ENCODE measurements at regions not wholly inside any gene's neighbourhood (a gene's known extent, or its start where the extent isn't known, plus 50 kb on each side); places are given as distances from the start of the nearest gene placed in this dataset.

GRCh38 chr3:127105587-127105986 lies 87.3 kb upstream of the PRR23E start:
- H3K4me3 ChIP-seq (ENCODE audit: low read depth, low read length) = no peak overlapping the region
- TF ChIP-seq CTCF (IDR thresholded peaks at IDR 0.05; ENCODE audit: insufficient read depth, low read length) = no peak
- DNase-seq (ENCODE audit: low read depth) = no peak

- H3K4me3 ChIP-seq (ENCODE audit: low read depth, low read length) = no peak overlapping the region
- TF ChIP-seq CTCF (IDR thresholded peaks at IDR 0.05; ENCODE audit: insufficient read depth, low read length) = no peak
- no peak for DNase-seq (ENCODE audit: low read depth)
These were observed 86.9 kb upstream of the PRR23E start for GRCh38 chr3:127106053-127106452.

- no peak overlapping the region for H3K4me3 ChIP-seq (ENCODE audit: low read depth, low read length)
- DNase-seq (ENCODE audit: low read depth) = no peak
- TF ChIP-seq CTCF (IDR thresholded peaks at IDR 0.05; ENCODE audit: insufficient read depth, low read length) = no peak
These were observed 86.5 kb upstream of the PRR23E start for GRCh38 chr3:127106456-127106855.

GRCh38 chr3:127107002-127107401 lies 85.9 kb upstream of the PRR23E start:
- no peak for DNase-seq (ENCODE audit: low read depth)
- no peak for TF ChIP-seq CTCF (IDR thresholded peaks at IDR 0.05; ENCODE audit: insufficient read depth, low read length)
- no peak overlapping the region for H3K4me3 ChIP-seq (ENCODE audit: low read depth, low read length)

GRCh38 chr3:127107491-127108375 lies 85.2 kb upstream of the PRR23E start:
- no peak for TF ChIP-seq CTCF (IDR thresholded peaks at IDR 0.05; ENCODE audit: insufficient read depth, low read length)
- DNase-seq (ENCODE audit: low read depth) = no peak
- H3K4me3 ChIP-seq (ENCODE audit: low read depth, low read length) = no peak overlapping the region

- no peak for TF ChIP-seq CTCF (IDR thresholded peaks at IDR 0.05; ENCODE audit: insufficient read depth, low read length)
- DNase-seq (ENCODE audit: low read depth) = no peak
- no peak overlapping the region for H3K4me3 ChIP-seq (ENCODE audit: low read depth, low read length)
These were observed 84.1 kb upstream of the PRR23E start for GRCh38 chr3:127108796-127109195.
